GM12892 (cell line): ENCODE measurements at regions not wholly inside any gene's neighbourhood (a gene's known extent, or its start where the extent isn't known, plus 50 kb on each side); places are given as distances from the start of the nearest gene placed in this dataset.

Source experiments
- POLR2A ChIP-seq: IDR thresholded peaks from 2 replicates; pipeline ENCODE4 v1.6.1; 2011; ENCODE audit warnings: low read depth, low read length, control low read depth
- POLR2AphosphoS5 ChIP-seq: IDR thresholded peaks from 2 replicates; pipeline ENCODE4 v1.6.1; 2011; ENCODE audit warnings: low read depth, low read length, control low read depth
- TAF1 ChIP-seq: IDR thresholded peaks from 2 replicates; pipeline ENCODE4 v1.6.1; 2011; ENCODE audit warnings: low read depth, mild to moderate bottlenecking, control low read depth, low read length, borderline replicate concordance

- TF ChIP-seq POLR2A (no peak), POLR2AphosphoS5 (no peak), TAF1 (no peak)
Observed at GRCh38 chr2:19752500-19752899, 149.3 kb downstream of the TTC32 start.
